DMS153 treated with DMSO at 0.1 percent for 48 hours (cell line): ENCODE measurements at regions not wholly inside any gene's neighbourhood (a gene's known extent, or its start where the extent isn't known, plus 50 kb on each side); places are given as distances from the start of the nearest gene placed in this dataset.

Source experiments
- DNase-seq: peaks from one replicate; lab custom pipeline; 2025; ENCODE audit not compliant: unreplicated experiment; lab: John Stamatoyannopoulos, UW

DNA sequence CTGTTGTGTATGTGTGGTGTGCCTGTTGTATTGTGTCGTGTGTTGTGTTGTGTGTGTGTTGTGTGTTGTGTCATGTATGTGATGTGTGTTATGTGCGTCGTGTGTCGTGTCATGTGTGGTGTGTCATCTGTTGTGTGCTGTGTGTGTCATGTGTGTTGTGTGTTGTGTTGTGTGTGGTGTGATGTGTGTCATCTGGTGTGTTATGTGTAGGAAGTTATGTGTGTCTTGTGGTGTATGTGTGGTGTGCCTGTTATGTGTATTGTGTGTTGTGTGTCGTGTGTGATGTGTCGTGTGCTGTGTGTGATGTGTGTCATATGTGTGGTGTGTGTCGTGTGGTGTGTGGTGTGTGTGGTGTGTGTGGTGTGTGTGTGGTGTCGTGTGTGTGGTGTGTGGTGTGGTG, 145.2 kb downstream of the DNAJB6 start:
- DNase-seq = no peak

DNA sequence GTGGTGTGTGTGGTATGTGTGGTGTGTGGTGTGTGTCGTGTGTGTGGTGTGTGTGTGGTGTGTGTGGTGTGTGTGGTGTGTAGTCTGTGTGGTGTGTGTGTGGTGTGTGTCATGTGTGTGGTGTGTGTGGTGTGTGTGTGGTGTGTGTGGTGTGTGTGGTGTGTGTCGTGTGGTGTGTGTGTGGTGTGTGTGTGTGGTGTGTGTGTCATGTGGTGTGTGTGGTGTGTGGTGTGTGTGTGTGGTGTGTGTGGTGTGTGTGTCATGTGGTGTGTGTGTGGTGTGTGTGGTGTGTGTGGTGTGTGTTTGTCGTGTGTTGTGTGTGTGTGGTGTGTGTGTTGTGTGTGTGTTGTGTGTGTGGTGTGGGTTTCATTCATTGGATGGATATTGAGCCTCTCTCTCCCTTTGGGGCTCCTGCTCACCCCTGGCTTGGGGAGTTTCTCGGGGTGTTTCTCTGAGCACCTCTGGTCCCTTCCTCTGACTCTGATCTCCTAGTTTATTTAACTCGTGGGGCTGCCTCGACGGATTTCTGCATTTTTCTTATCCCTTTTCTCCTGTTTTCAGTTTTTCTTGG, 145.8 kb downstream of the DNAJB6 start:
- DNase-seq = no peak

DNA sequence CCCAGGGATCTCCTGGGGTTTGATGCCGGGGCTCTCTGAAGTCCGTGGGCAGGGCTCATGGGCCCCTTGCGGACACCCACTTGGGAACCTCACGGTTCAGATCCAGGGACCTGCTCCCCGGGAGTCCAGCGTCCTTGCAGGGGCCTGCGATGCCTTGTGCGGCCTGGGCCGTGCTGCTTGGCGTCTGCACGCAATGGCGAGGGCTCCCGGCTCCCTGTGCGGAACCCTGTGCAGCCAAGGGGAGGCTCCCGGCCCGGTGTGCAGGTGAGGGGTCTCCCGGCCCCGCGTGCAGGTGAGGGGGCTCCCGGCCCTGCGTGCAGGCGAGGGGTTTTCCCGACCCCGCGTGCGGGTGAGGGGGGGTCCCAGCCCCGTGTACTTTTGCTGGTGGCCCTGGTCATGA, 146.7 kb downstream of the DNAJB6 start:
- no peak for DNase-seq

DNA sequence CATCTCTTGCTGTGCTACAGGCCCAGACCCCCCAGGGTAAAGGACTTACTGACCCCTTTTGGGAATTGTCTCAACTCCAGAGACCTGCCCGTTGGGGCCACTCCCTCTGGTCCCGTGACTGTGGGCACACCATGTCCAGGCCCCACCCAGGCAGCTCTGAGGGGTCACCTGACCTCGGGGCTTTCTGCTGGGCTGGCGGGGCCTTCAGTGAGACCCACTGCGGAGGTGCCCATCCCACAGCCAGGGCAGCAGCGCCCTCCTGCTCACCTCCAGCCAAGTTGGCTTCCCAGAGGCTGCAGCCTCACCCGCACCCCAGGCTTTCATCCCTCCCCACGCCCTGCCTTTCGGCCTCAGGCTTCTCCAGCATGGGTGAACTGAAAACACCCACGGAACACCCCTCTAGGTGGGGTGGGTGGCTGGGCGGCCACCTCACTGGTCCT, 147.2 kb downstream of the DNAJB6 start:
- DNase-seq = no peak

DNA sequence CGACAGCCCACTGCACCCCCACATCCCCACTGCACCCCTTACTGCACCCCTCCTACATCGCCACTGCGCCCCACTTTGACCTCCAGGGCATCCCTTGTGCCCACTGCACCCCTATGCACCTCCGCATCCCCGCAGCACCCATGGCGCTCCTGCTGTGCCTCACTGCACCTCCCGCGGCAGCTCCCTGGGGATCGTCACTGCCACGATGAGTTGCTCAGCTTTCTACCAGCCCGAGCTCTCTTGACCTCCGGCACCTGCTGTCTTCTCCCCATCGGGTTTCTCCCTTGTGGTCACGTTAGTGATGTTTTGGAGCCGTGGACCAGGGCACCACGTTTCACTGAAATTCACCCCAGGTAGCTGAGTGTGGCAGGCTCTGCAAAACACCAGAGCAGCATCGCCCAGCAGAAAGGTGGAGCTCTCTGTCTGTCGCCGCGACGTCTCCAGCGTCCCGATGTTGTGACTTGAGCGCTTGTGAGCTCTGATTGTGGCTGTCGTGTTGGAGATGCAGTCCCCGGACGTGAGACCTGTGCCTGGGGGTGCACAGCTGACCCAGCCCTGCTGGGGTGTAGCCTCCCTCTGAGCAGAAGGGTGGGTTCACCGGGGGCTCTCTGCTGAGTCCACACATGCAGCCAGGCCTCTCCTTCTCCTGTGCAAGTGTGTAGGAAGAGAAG, 147.7 kb downstream of the DNAJB6 start:
- DNase-seq = no peak

DNA sequence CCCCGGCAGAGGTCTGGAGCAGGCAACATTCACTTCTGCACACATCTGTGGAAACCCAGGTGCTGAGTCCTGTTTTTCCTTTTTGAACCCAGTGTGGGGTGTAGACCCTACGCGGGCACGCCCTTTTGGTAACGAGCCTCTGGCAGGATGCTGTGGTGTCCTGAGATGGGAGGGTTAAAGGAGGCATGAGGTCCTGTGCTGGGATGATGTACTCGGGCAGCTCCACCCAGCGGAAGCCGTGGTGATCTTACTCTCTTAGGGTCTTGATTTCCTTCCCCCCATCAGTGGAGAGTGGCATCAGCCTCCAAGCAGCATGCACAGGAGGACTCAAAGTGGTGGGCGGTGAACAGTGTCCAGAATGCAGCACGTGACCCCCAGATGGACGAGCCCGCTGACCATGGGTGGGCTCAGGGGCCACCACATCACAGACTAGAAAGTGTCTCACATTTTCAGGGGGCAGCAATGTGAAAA, 148.6 kb downstream of the DNAJB6 start:
- no peak for DNase-seq

DNA sequence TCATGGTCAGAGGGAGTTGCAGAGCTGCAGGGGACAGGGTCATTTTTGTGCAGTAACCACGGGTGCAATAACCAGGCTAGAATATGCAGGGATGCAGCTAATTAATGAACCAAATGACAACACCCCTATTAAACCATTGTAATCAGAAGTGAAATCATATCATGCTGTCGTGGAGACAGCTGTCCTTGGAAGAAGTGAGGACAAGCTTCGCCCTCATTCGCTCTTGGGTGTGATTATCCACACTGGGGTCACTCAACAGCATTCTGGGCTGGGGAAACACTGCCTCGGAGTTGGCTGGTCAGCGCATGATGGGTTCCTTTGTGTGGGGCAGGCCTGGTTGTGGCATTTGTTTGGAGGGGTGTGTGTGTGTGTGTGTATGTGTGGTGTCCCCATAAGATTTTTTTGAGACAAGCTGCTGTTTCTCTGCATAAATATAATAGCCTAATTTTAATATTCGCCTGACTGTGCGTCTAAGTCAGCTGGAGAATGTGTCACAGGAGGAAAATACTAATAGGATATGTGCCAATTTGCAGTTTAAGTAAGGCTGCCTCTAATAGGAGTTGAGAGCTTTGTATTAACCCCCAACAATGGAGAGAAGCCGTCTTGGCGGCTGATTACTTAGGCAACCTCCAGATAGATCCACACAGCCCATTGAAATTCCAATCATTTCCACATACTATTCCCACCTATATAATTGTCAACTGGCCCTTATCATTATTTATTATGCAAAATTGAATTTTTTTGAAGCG, 149.4 kb downstream of the DNAJB6 start:
- no peak for DNase-seq

DNA sequence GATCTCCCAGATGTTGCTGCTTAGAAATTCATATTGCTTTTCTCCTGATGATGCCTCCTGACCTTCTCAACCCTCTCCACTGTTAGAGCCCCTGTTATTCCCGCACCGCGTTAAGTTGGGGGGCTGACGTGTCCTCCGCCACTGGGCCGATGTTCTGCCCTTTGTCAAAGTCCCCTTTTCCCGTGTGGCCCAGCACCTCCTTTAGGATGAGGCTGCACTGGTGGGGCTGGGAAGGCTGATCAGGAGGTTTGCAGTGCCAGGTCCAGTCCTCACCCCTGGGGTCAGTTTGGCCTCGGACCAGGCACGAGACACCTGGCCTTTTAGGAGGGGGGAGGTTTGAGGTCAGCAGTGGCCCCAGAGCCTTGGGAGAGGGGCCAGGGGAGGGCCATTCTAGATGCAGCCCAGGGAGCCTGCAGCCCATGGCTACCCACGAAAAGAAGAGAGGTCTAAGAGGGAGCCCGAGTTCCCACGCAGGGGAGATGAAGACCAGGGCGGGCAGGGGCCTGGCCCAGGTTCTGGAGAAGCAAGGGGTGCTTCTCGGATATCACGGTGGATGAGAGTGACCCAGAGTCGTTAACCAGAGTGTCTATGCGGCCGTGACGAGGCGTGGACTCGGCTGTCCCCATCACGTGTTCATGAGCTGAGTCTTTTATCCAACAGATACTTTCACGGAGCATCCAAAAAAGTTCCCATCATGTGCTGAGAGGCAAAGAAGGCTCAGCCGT, 150.4 kb downstream of the DNAJB6 start:
- no peak for DNase-seq

DNA sequence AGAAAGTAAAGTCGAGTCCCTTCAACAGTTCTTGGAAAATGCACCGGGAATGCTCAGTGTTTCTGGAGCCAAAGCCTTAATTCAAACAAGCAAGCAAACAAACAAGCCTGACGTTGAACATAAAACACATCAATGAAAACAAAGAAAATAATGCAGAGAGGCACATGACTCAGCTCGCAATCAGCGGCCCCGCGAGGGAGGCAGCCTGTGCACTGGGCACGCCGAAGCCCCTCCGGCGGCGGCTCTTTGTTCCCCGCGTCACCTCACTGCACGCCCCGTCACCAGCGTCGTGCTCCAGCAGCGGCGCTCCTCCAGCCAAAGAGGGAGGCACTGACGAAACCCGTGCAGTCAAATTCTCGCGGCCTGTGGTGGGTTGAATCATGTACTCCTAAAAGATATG, 151.5 kb downstream of the DNAJB6 start:
- peak; percentile 14 for DNase-seq

DNA sequence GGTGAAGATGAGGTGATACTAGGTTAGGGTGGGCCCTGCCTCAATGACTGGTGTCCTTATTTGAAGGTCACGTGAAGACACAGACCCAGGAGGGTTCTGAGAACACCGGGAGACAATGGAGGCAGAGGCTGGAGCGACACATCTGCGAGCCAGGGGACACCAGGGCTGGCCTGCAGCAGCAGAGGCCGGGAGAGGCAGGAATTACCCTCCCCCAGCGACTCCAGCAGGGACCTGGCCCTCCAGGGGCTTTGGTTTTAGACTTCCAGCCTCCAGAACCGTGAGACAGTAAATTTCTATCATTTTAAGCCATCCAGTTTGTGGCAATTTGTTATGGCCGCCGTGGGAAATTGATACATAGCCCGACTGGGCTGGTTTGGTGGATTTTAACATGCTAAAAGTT, 152.2 kb downstream of the DNAJB6 start:
- DNase-seq = no peak
